Activated CD4-positive, alpha-beta T cell treated with anti-CD3 and anti-CD28 coated beads for 36 hours (primary cell): ENCODE measurements at regions not wholly inside any gene's neighbourhood (a gene's known extent, or its start where the extent isn't known, plus 50 kb on each side); places are given as distances from the start of the nearest gene placed in this dataset.

ENCODE experiments used
- ATAC-seq: fragments of 200-7000 bp; cut with Tn5 transposase; one replicate; pipeline ENCODE4 v1.10.0; 2021; ENCODE audit warnings: mild to moderate bottlenecking, moderate library complexity
- CTCF ChIA-PET: fragments of 350-600 bp; sonication (Branson Sonifier 250); formaldehyde crosslinking; loops from one replicate; lab custom pipeline; 2021; ENCODE audit warnings: antibody characterized with exemption; lab: Charles Lee
- POLR2A ChIA-PET: fragments of 350-600 bp; sonication (Branson Sonifier 250); formaldehyde crosslinking; loops from one replicate; lab custom pipeline; 2021; ENCODE audit warnings: antibody characterized with exemption, inconsistent platforms; lab: Charles Lee
- DNase-seq: peaks from one replicate; pipeline ENCODE4 v3.0.0-alpha.2; 2020
- H3K27ac Mint-ChIP-seq: one replicate; pipeline ENCODE4 v1.8.0; 2021; ENCODE audit warnings: mixed read lengths
- H3K27me3 Mint-ChIP-seq: one replicate; pipeline ENCODE4 v1.8.0; 2021; ENCODE audit warnings: mixed read lengths
- H3K36me3 Mint-ChIP-seq: one replicate; pipeline ENCODE4 v1.8.0; 2021; ENCODE audit warnings: low read depth, mixed read lengths
- H3K4me1 Mint-ChIP-seq: one replicate; pipeline ENCODE4 v1.8.0; 2021; ENCODE audit warnings: mixed read lengths
- H3K4me3 Mint-ChIP-seq: one replicate; pipeline ENCODE4 v1.8.0; 2021; ENCODE audit warnings: mild to moderate bottlenecking, moderate library complexity, mixed read lengths
- H3K9me3 Mint-ChIP-seq: one replicate; pipeline ENCODE4 v1.8.0; 2021; ENCODE audit warnings: low read depth, mixed read lengths
- intact Hi-C, 2 experiments: fragments of 100-400 bp; cut with DNase I in 1 of 2; cut with micrococcal nuclease in 1 of 2; formaldehyde crosslinking; loops; one replicate each; pipeline versions ENCODE4 v1.14.2 to v1.15.1; 2022 to 2024; cut with DNase I, micrococcal nuclease

- no peaks in the 10 kb centered on the region for H3K27me3 Mint-ChIP-seq
- intact Hi-C loops: no loop called here
- no peak for DNase-seq
- POLR2A ChIA-PET: no interaction called here
- H3K4me3 Mint-ChIP-seq: no peak overlapping the region
- H3K27ac Mint-ChIP-seq: no peak overlapping the region
- CTCF ChIA-PET: no interaction called here
- peaks cover 4% of the 10 kb centered on the region for H3K4me1 Mint-ChIP-seq
- no peaks in the 10 kb centered on the region for H3K9me3 Mint-ChIP-seq
- ATAC-seq: no peak
- H3K36me3 Mint-ChIP-seq: no peaks in the 10 kb centered on the region
Measured at GRCh38 chr15:70201425-70201775, 103.7 kb upstream of the TLE3 start.

GRCh38 chr15:70200511-70201424 lies 103.1 kb upstream of the TLE3 start:
- intact Hi-C loops: no loop called here
- ChIA-PET POLR2A (no interaction called here), CTCF (interaction anchor here (0.7 to 1.0 kb wide), 2 partner anchors 84 to 100 kb away, joined by 3 read pairs; no protein-coding TSS in a partner anchor)
- ATAC-seq (no peak), DNase-seq (no peak)
- Mint-ChIP-seq H3K4me3 (no peak overlapping the region), H3K27ac (no peak overlapping the region), H3K9me3 (no peaks in the 10 kb centered on the region), H3K27me3 (no peaks in the 10 kb centered on the region), H3K36me3 (no peaks in the 10 kb centered on the region), H3K4me1 (peaks cover 4% of the 10 kb centered on the region)

GRCh38 chr15:70199540-70200410 lies 102.1 kb upstream of the TLE3 start:
- Mint-ChIP-seq H3K27ac (no peak overlapping the region), H3K9me3 (no peaks in the 10 kb centered on the region), H3K36me3 (no peaks in the 10 kb centered on the region), H3K27me3 (no peaks in the 10 kb centered on the region), H3K4me1 (peaks cover 4% of the 10 kb centered on the region), H3K4me3 (no peak overlapping the region)
- ChIA-PET CTCF (interaction anchor here (0.6 to 1.0 kb wide), 3 partner anchors 57 to 101 kb away, joined by 3 read pairs; no protein-coding TSS in a partner anchor), POLR2A (no interaction called here)
- intact Hi-C loops: no loop called here
- no peak for ATAC-seq
- DNase-seq: no peak

GRCh38 chr15:70199124-70199482 lies 101.4 kb upstream of the TLE3 start:
- Mint-ChIP-seq H3K4me1 (peaks cover 4% of the 10 kb centered on the region), H3K27ac (no peak overlapping the region), H3K27me3 (no peaks in the 10 kb centered on the region), H3K4me3 (no peak overlapping the region), H3K36me3 (no peaks in the 10 kb centered on the region), H3K9me3 (no peaks in the 10 kb centered on the region)
- intact Hi-C loops: no loop called here
- ChIA-PET CTCF (no interaction called here), POLR2A (no interaction called here)
- DNase-seq (no peak), ATAC-seq (no peak)

- ATAC-seq: no peak
- Mint-ChIP-seq H3K36me3 (no peaks in the 10 kb centered on the region), H3K9me3 (no peaks in the 10 kb centered on the region), H3K27me3 (no peaks in the 10 kb centered on the region), H3K4me1 (peaks cover 4% of the 10 kb centered on the region), H3K27ac (no peak overlapping the region), H3K4me3 (no peak overlapping the region)
- intact Hi-C loops: no loop called here
- DNase-seq: no peak
- CTCF ChIA-PET: no interaction called here
- POLR2A ChIA-PET: no interaction called here
Measured at GRCh38 chr15:70198441-70199123, 100.9 kb upstream of the TLE3 start.

GRCh38 chr15:70197945-70198361 lies 100.2 kb upstream of the TLE3 start:
- intact Hi-C loops: no loop called here
- ChIA-PET CTCF (no interaction called here), POLR2A (no interaction called here)
- Mint-ChIP-seq H3K36me3 (no peaks in the 10 kb centered on the region), H3K27ac (no peak overlapping the region), H3K4me3 (no peak overlapping the region), H3K4me1 (peaks cover 4% of the 10 kb centered on the region), H3K9me3 (no peaks in the 10 kb centered on the region), H3K27me3 (no peaks in the 10 kb centered on the region)
- DNase-seq: no peak
- no peak for ATAC-seq

GRCh38 chr15:70197318-70197944 lies 99.7 kb upstream of the TLE3 start:
- Mint-ChIP-seq H3K27me3 (no peaks in the 10 kb centered on the region), H3K27ac (no peak overlapping the region), H3K36me3 (no peaks in the 10 kb centered on the region), H3K4me3 (no peak overlapping the region), H3K9me3 (no peaks in the 10 kb centered on the region), H3K4me1 (peaks cover 4% of the 10 kb centered on the region)
- DNase-seq (no peak), ATAC-seq (no peak)
- ChIA-PET POLR2A (no interaction called here), CTCF (no interaction called here)
- intact Hi-C loops: no loop called here

GRCh38 chr15:70196372-70197316 lies 98.9 kb upstream of the TLE3 start:
- H3K27me3 Mint-ChIP-seq: no peaks in the 10 kb centered on the region
- H3K27ac Mint-ChIP-seq: no peak overlapping the region
- H3K4me3 Mint-ChIP-seq: no peak overlapping the region
- DNase-seq (peak; percentile 71), ATAC-seq (peak; percentile 89)
- H3K36me3 Mint-ChIP-seq: no peaks in the 10 kb centered on the region
- H3K9me3 Mint-ChIP-seq: peaks cover 2% of the 10 kb centered on the region
- CTCF ChIA-PET: no interaction called here
- intact Hi-C loops: no loop called here
- POLR2A ChIA-PET: no interaction called here
- H3K4me1 Mint-ChIP-seq: peaks cover 4% of the 10 kb centered on the region

GRCh38 chr15:70195587-70196305 lies 98.0 kb upstream of the TLE3 start:
- CTCF ChIA-PET: no interaction called here
- Mint-ChIP-seq H3K27ac (no peak overlapping the region), H3K9me3 (peaks cover 2% of the 10 kb centered on the region), H3K36me3 (no peaks in the 10 kb centered on the region), H3K4me3 (no peak overlapping the region), H3K27me3 (no peaks in the 10 kb centered on the region), H3K4me1 (peaks cover 4% of the 10 kb centered on the region)
- ATAC-seq: no peak
- DNase-seq: no peak
- POLR2A ChIA-PET: no interaction called here
- intact Hi-C loops: no loop called here

- DNase-seq (no peak), ATAC-seq (no peak)
- peaks cover 2% of the 10 kb centered on the region for H3K9me3 Mint-ChIP-seq
- POLR2A ChIA-PET: no interaction called here
- no peaks in the 10 kb centered on the region for H3K27me3 Mint-ChIP-seq
- no peak overlapping the region for H3K4me3 Mint-ChIP-seq
- no peaks in the 10 kb centered on the region for H3K36me3 Mint-ChIP-seq
- H3K4me1 Mint-ChIP-seq: peaks cover 4% of the 10 kb centered on the region
- H3K27ac Mint-ChIP-seq: no peak overlapping the region
- CTCF ChIA-PET: no interaction called here
- intact Hi-C loops: no loop called here
Measured at GRCh38 chr15:70195171-70195570, 97.5 kb upstream of the TLE3 start.
